ENCODE measurements at regions not wholly inside any gene's neighbourhood (a gene's known extent, or its start where the extent isn't known, plus 50 kb on each side); places are given as distances from the start of the nearest gene placed in this dataset.
"Not testable (repeated sequence)": the region's sequence is repeated elsewhere in the genome, so short reads cannot be mapped to it uniquely, and the experiment has no call there.

DNA sequence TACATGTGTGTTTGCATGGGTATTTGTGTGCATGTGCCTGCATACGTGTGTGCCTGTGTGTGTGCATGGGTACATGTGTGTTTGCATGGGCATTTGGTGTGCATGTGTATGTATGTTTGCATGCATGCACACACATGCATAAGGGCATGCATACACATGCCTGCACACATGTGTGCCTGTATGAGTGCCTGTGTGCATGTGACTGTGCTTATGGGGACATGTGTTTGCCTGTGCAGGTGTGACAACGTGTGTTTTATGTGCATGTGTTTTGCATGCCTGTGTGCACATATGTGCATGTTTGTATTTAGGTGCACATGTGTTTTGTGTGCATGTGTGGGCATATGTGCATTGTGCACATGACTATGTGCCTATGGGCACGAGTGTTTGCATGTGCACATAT lies 165.7 kb downstream of the ERMARD start:
- DNase-seq = no peak

DNA sequence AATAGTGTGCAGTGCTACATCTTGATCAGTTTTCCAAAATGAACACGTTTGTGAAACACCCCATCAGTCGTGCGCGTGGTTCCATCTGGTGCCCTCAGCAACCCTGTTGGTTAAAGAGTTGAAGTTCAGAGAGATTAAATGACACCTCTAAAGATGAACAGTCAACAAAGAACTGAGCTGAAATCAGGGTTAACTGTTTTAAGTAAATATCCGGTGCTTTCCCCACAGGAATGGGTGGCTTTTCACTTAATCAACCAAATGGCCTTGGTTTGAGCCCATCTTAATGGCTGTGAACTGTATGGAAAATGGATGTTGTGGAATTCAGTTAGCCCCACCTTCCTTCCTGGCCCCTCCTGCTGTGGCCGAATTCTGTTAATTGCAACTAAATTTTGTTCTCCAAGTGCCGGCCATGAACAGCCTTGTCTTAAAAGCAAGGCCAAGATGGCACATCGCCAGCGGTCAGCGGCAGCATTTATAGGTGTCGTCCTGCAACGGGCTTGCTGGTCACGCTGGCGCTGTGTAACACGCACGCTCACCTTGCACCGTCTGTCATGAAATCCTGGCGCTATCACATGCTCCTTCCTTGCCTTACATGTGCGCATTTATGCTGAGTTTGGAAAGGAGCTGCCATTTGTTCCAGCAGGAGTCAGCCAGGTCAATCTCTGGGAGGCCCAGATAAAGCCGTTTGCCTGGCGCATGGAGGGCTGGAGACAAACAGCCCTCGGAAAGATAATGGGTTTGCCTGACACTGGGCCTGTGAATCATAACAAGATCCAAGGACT lies 164.5 kb downstream of the ERMARD start:
- DNase-seq = peak; percentile 20

DNA sequence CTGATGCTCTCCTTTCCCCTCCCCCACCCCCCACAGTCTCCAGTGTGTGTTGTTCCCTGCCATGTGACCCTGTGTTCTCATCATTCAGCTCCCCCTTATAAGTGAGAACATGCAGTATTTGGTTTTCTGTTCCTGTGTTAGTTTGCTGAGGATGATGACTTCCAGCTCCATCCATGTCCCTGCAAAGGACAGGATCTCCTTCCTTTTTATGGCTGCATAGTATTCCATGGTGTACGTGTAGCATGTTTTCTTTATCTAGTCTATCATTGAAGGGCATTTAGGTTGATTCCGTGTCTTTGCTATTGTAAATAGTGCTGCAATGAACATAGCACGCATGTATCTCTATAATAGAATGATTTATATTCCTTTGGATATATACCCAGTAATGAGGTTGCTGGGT lies 162.3 kb downstream of the ERMARD start:
- DNase-seq = not testable (repeated sequence)

DNA sequence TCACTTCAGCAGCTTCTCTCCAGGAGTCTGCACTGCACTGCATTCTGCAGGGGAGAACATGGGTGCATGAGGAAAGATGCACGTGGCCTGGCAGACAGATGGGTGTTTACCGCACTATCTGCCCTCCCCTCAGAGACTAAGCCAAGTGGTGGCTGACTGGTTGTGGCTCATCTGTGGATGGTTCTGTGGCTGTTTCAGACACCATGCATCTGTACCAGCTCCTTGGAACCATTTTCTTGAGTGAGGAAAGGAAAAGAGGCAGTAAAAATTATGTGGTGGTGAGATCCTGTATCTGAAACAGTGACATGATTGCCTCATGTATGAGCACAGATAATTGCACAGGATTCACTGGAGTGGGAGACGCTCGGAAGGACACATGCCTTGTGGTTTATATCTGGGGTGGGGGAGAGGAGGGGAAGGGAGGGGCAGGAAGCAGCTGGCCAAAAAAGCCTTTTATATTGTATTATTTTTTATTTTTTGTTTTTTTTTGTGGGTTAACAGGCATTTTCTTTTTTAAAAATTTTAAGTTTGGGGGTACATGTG lies 161.7 kb downstream of the ERMARD start:
- DNase-seq = no peak

DNA sequence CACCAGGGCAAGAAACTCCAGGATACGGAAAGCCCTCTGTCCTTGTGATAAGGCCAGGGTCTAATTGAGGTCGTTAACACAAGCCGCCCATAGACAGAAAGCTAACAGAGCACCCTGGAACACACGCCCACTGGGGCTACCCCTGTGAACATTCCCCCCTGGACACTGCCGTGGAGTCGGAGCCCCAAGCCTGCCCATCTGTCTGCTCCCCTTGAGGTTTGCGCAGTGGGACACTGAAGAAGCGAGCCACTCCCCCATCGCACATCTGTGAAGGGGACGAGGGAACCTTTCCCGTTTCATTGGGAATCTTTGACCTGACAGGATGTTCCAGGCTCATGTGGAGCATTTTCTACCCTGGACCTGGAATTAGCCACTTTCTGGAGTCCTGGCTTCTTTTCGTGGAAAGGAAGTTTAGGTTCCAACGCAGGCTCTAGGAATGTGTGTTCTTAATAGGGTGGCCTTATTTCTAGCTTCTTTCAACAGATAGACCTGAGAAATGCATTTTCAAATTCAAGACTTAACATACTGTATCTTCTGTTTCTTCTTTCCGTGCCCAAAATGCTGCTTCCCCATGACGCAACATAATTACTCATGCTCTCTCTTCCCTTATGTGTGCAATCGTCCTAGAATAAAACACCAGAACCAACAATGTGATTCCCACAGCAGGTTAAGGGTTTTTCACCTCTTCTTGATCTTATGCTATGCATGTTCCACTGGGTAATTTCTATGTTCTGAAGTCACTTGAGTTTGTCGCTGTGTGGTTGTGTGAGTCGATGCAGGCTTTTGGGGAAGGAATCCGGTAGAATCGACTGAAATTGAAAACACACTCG lies 161.1 kb downstream of the ERMARD start:
- DNase-seq = no peak

DNA sequence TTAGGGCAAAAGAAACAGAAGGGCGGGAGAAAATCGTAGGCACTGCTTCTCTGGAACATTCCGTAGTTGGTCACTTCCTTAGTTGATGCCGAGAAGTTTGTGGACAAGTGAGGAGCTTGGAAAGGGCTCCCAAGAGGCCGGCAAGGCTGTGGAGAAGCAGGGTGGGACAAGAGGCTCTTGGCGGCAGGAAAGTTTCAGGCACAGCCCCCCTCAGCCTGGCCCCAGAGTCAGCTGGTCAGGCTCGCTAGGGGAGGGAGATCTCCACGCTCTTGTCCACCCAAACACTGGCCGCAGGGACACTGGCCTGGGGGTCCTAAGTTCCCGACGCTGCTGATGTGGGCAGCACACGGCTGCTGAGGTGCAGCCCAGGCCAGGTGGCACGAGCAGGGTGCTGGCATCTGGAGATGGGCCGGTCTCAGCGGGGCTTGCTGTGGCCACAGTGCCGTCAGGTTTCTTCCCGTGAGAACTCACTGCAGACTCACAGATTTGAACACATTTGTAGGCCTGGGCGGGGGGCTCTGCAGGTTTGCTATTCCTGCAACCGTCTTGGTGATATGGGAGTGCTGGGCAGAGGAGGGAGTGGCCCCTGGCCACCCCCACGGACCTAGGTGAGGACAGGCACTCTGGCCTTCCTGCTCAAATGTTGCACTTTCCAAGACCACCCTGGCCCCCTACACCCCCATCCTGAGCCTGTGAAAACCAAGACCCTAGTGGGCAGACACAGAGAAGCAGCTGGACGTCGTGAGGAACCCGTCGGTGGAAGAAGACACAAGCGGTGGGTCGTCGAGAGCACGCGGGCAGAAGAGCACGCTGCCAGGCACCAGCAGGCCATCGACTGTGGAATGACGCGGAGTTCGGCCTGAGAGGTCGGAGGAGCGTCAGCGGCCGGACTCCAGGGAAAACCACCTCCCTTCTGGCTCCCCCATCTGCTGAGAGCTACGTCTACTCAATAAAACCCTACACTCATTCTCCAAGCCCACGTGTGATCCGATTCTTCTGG lies 160.1 kb downstream of the ERMARD start:
- no peak for DNase-seq

DNA sequence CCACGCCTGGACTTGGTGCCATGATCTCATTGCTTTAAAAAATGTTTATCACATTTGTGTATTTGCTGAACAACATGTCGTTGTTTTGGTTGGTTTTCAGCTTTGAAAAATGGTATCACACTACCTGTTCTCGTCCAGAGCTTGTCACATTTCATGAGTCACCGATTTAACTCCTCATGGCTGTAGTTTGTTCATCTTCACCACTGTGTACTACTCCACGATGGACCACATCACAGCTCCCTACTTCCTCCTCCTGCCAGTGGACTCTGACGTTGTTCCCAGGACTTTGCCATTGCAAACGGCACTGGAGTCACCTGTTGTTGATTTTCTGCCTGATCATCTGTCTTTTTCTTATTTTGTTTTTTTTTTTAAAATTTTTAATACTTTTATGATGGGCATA lies 157.7 kb downstream of the ERMARD start:
- DNase-seq = no peak

DNA sequence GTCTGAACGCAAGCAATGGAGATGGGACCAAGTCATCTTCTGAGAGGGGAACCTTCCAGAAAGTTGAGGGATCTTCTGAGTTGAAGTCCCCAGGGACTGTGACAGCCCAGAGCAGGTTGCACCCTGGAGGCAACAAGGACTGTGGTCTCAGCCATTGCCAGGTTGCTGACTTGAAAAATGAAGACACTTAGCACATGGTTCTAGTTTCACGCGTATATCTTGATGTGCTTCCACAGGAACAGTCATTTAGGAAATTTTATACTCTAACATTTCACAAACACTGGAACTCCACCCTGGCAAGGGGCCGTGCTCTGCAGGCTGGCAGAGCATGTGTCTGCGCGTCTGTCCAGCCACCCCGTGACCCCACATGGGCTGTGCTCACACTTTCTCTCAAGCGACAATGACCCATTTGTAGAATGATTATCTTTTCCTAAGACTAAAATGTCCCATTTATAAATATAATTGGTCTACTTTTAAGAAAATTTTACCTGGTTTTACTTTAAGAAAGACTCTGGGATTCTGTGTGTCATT lies 157.0 kb downstream of the ERMARD start:
- DNase-seq = no peak

DNA sequence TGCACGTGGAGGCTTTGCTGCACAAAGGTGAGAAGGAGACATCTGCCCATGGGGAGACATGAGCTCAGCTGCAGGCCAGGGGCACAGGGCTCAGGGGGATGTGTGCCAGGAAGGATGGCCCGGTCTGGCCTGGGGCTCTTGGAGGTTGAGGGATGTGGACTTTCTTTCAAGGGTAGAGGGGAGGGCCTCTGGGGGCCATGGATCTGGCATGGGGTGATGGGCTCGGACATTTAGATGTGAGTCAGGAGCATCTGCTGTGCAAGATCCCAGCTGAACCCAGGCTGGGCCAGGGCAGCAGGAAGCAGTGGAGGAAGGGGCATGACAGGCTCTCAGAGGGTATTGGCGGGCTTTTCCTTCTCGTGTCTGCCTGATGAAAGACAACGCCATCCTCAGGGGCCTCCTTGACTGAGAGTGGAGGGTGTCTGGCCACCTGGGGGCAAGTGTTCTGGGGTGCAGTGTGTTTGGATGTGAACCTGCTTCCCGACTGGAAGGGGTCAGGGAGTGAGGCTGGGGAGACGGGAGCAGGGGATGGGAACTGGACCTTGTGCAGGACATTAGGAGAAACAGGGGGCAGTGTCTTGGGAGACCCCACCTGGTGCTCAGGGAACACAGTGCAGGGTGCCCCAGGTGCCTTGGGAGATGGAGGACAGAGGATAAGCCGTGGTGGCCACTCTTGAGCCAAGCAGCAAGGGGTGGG lies 156.1 kb downstream of the ERMARD start:
- DNase-seq = no peak

DNA sequence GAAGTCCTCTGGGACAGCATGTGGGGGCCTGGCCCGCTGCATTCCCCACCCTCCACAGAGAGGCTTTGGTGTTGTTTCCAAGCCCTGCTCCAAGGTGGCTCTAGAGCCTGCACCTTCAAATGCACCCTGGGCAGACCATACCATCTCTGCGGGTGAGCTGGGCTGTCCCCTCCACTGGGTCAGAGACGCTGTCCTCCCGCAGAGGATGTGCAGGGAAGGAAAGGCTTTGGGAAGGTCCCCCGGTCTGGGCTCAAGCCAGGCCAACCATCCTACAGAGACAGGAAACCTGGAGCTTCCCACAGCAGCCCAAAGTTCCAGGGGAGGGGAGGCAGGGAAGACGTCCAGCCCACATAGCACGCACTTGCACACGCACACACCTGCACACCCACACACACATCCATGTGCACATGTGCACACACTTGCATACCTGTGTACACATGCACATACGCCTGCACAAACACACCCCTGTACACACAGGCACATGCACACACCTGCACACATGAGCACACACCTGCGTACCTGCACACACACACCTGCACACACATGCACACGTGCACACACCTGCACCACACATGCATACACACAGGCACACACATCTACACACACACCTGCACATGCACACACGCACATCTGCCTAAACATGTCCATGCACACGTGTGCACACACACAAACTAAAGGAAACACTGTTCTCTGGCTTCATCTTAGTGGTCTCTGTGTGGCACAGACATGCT lies 155.4 kb downstream of the ERMARD start:
- no peak for DNase-seq

DNA sequence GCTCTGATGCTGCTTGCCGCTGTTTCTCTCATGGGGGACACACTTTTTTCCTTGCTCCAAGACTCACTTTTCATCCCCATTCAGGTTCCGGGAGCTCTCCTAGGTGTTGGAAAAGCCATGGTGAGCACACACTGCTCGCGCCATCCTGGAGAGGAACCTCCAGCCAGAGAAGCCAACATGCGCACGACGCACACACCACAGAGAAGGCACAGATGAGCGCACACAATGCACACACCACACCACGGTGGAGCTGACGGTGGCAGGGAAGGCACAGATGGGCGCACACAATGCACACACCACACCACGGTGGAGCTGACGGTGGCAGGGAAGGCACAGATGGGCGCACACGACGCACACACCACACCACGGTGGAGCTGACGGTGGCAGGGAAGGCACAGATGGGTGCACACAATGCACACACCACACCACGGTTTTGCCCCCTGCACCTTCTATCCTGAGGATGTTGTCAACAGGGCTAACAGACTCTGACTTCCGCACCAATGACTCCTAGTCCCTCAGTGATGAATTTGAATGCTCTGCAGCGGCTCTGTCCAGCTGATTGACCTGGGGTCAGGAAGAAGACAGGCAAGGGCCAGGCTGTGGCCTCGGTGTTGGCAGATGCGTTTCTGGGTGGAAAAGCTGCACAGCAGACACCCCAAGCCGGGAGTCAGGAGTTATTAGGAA lies 154.7 kb downstream of the ERMARD start:
- no peak for DNase-seq

DNA sequence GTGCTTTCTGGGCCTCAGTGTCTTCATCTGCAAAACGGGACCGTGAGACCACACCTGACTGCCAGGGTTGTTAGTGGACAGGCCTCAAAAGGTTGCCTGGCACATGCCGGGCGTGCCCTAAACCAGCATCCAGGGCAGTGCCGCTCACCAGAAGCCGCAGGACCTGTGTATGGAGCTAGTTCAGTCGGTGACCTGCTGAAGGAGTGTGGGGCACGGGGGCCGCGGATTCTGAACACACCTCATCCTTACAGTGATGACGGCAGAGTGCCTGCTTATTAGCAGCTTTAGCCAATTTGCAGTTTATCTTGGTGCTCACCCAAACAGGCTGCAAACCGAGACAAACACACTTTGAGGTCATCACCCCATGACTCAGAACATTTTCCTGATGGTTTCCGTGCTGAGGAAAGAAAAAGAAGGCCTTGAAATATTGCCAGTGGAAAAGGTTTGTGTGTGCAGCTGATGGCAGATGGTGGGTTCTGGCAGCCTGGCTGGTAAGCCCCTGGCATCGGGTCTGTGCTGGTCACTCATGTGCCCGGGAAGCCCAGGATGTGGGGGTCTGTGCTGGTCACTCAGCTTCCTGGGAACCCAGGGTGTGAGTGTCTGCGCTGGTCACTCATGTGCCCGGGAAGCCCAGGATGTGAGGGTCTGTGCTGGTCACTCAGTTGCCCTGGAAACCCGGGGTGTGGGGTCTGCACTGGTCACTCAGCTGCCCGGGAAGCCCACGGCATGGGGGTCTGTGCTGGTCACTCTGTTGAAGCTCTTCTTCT lies 153.8 kb downstream of the ERMARD start:
- no peak for DNase-seq

DNA sequence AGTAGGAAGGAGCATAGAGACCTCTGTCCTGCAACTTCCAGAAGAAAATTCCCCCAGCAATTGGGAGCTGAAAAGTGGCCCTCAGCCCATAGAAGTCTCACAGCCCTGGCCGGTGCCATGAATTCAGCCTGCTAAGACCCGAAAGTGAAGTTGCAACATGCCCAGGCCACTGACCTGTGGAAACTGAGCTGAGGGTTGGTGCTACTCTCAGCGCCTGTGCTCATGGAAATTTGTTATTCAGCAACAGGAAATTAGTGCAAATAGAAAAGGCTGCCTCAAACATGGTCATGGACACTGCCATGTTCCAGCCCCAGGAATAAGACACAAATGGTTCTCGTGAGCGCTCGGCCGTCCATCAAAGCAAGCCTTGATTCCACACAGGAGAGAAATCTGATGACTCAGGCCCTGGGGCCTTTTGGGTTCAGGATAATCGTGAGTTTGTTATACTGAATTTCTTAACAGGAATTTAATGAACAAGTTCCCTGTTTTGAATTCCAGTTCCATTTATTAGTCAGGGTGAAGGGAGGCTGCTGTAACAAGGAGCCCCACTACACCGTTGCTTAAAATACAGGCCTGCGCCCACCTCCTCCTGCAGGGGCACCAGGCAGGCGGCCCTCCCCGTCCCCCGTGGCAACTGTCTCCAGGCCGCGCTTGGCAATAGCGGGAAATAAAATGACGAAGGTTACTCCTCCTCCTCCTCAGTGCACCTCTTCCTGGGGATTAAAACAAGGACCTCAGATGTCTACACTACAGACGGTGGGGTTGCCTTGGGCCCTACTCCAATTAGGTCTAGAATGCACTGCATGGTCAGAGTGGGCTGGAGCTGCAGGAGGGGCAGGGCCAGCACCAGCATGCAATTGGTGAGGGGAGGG lies 152.9 kb downstream of the ERMARD start:
- DNase-seq = no peak

DNA sequence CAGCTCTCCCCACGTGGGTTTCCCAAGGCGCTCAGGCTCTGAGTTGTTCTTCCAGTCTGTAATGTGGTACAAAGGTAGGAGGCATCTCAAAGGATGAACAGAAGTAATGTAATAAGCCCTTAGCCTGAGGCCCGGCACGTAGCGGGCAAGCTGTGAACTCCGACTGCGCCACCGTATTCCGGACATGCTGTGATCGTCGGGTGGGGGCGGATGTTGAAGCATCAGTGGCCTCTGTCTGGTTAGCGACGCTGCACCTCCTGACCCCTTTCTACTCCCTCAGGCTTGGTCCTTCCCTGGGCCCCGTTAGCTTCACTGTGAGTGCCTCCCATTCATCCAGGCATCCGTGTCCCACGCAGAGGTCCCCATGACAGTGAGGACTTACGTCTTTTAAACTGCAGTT lies 151.7 kb downstream of the ERMARD start:
- no peak for DNase-seq

DNA sequence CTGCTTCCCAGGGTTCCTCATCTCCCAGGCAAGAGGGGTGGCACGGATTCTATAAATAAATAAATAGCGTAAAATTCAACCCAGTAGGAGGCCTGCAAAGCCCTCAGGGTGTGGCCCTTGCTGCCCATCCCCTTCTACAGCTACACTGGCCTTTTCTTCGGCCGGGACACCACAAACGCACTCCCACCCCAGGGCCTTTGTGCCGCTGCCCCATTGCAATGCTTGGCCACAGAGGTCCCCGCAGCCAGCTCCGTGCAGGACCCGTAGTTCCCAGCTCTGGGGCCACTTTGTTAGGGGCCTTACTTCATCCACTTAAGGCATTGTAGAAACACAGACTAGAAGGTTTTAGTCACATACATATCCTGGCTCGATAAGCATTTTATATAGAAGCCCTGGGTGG lies 151.2 kb downstream of the ERMARD start:
- DNase-seq = no peak

DNA sequence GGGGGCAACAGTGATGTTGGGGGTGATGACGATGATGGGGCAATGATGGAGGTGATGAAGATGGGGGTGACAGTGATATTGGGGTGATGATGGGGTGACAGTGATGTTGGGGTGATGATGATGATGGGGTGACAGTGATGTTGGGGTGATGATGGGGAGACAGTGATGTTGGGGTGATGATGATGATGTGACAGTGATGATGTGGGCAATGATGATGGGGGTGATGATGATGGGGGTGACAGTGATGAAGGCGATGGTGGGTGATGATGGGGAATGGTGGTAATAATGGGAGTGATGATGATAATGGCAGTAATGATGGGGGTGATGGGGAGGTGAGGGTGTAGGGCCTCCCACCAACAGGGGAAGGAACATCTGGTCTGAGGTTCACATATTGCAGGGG lies 150.6 kb downstream of the ERMARD start:
- DNase-seq = no peak

DNA sequence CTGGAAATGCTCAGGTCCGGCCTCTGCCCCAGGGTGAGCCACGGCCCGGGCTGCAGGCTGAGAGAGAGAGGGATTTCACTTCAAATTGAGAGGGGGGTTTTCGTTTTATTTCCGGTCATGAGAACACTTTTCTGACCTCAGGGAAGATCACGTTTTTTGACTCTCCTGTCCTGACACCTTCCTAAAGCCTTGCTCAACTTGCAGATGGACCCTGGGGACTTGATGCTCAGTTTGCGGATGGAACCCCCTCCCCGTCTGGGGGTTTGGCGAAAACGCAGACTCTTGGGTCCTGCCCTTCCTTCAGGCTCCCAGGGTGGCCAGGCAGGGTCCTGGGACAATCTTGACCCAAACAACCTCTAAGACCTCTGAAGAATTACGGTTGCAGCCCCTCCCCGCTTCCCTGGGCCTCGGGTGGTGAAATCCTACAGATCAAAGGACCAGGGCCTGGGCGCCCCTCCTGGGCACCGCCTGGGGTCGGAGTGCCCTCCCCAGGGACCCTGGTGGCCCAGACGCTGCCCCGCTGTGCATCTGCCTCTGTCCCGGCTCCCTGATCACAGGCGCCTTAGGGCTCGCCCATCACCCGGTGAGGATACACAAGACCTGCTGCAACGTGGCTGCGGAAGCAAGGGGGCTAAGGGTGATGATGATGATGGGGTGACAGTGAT lies 148.2 kb downstream of the ERMARD start:
- no peak for DNase-seq
